ENCODE measurements at regions not wholly inside any gene's neighbourhood (a gene's known extent, or its start where the extent isn't known, plus 50 kb on each side); places are given as distances from the start of the nearest gene placed in this dataset.

- TF ChIP-seq HDGF (IDR thresholded peaks at IDR 0.05; ENCODE audit: borderline replicate concordance) (no peak), FOXM1 (IDR thresholded peaks at IDR 0.05; ENCODE audit: borderline replicate concordance) (no peak), TARDBP (IDR thresholded peaks at IDR 0.05) (no peak), LEF1 (IDR thresholded peaks at IDR 0.05; ENCODE audit: borderline replicate concordance) (no peak), ELF4 (IDR thresholded peaks at IDR 0.05) (no peak), FOXA1 (IDR thresholded peaks at IDR 0.05) (no peak), SP1 (IDR thresholded peaks at IDR 0.05) (no peak), BHLHE40 (IDR thresholded peaks at IDR 0.05; ENCODE audit: borderline replicate concordance) (no peak), NFRKB (IDR thresholded peaks at IDR 0.05) (no peak), ZNF384 (IDR thresholded peaks at IDR 0.05) (no peak), FOXK2 (IDR thresholded peaks at IDR 0.05) (no peak), SUZ12 (IDR thresholded peaks at IDR 0.05) (no peak)
These were observed 920.0 kb downstream of the UQCRFS1 start for GRCh38 chr19:28292822-28293500.
